HG03457 (cell line): ENCODE measurements at regions not wholly inside any gene's neighbourhood (a gene's known extent, or its start where the extent isn't known, plus 50 kb on each side); places are given as distances from the start of the nearest gene placed in this dataset.
"Not testable (repeated sequence)": the region's sequence is repeated elsewhere in the genome, so short reads cannot be mapped to it uniquely, and the experiment has no call there.

Experiments used
- ATAC-seq: cut with Tn5 transposase; IDR thresholded peaks from one replicate; pipeline ENCODE4 v1.9.1; 2021; ENCODE audit warnings: moderate number of reproducible peaks; ENCODE audit not compliant: unreplicated experiment

- ATAC-seq, result no peak
Observed at GRCh38 chr2:156765450-156765849, 329.3 kb downstream of the GPD2 start.

GRCh38 chr2:156769802-156770201 lies 333.6 kb downstream of the GPD2 start:
- no peak for ATAC-seq

- ATAC-seq, result no peak
Observed at GRCh38 chr2:156778916-156779315, 342.7 kb downstream of the GPD2 start.

GRCh38 chr2:156779416-156780120 lies 343.4 kb downstream of the GPD2 start:
- ATAC-seq, result no peak

GRCh38 chr2:156781677-156782076 lies 345.5 kb downstream of the GPD2 start:
- ATAC-seq, result not testable (repeated sequence)

- ATAC-seq, result no peak
Observed at GRCh38 chr2:156784020-156784701, 348.0 kb downstream of the GPD2 start.

- no peak for ATAC-seq
Observed at GRCh38 chr2:156787517-156787916, 351.3 kb downstream of the GPD2 start.

- ATAC-seq, result no peak
Observed at GRCh38 chr2:156790343-156791037, 354.3 kb downstream of the GPD2 start.

GRCh38 chr2:156792242-156792840 lies 356.2 kb downstream of the GPD2 start:
- ATAC-seq, result no peak

- no peak for ATAC-seq
Observed at GRCh38 chr2:156797832-156798231, 361.7 kb downstream of the GPD2 start.

- ATAC-seq, result no peak
Observed at GRCh38 chr2:156800065-156800653, 364.0 kb downstream of the GPD2 start.

- ATAC-seq, result no peak
Observed at GRCh38 chr2:156800781-156801361, 364.7 kb downstream of the GPD2 start.

GRCh38 chr2:156803243-156803642 lies 367.1 kb downstream of the GPD2 start:
- ATAC-seq, result no peak

GRCh38 chr2:156803967-156804366 lies 367.8 kb downstream of the GPD2 start:
- no peak for ATAC-seq

GRCh38 chr2:156810094-156810493 lies 373.9 kb downstream of the GPD2 start:
- no peak for ATAC-seq

GRCh38 chr2:156812496-156812895 lies 376.3 kb downstream of the GPD2 start:
- ATAC-seq, result no peak

- ATAC-seq, result no peak
Observed at GRCh38 chr2:156817430-156817829, 381.3 kb downstream of the GPD2 start.

GRCh38 chr2:156818221-156818620 lies 382.0 kb downstream of the GPD2 start:
- ATAC-seq, result no peak

- ATAC-seq, result no peak
Observed at GRCh38 chr2:156818944-156819343, 382.8 kb downstream of the GPD2 start.

- ATAC-seq, result no peak
Observed at GRCh38 chr2:156826341-156826933, 390.3 kb downstream of the GPD2 start.
